Retina (tissue), 1 donor: ENCODE measurements at regions not wholly inside any gene's neighbourhood (a gene's known extent, or its start where the extent isn't known, plus 50 kb on each side); places are given as distances from the start of the nearest gene placed in this dataset.

Source experiments
- DNase-seq: peaks from one replicate; pipeline ENCODE4 v3.0.0-alpha.2; 2016

- no peak for DNase-seq
These were observed 116.7 kb upstream of the C10orf90 start for GRCh38 chr10:126787201-126787600.

DNA sequence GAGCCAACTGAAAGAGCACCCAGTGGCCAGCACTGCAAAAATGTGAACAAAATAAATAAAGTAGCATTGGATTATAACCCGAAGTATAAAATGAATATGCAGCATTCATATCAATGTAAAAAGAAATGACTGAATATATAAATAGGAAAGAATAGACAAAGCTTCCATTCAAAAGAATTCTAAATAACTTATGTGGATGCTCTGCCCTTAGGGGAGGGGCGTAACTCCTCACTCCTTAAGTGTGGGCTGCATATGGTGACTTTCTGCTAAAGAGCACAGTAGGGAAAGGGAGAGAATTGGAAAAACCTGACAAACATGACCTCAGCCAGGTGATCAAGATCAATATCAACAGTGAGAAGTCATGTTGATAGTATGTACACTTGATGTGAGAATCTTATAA is 109.9 kb upstream of the DOCK1 start:
- DNase-seq, result no peak

- DNase-seq, result no peak
These were observed 106.6 kb upstream of the DOCK1 start for GRCh38 chr10:126798649-126799048.

- no peak for DNase-seq
These were observed 101.8 kb upstream of the DOCK1 start for GRCh38 chr10:126803394-126803793.

- no peak for DNase-seq
These were observed 100.8 kb upstream of the DOCK1 start for GRCh38 chr10:126804396-126804795.

DNA sequence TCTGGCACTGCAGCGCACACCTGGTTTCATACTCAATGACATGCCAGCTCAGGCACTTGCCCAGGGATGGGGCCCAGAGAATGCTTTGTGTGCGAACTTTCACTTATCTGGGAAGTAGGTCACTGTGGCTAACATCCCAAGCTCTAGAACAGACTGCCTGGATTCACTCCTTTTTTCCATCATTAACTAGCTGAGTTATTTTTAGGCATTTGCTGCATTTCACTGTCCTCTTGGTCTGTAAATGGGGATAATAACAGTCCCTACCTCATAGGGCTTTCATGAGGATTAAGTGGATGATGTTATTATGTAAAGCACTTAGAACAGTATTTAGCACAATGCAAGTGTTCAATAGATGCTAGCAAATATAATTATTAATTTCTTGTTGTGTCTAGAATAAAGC is 98.7 kb upstream of the DOCK1 start:
- DNase-seq, result no peak

- DNase-seq, result no peak
These were observed 98.1 kb upstream of the DOCK1 start for GRCh38 chr10:126806991-126807702.

GRCh38 chr10:126808103-126808502 is 97.1 kb upstream of the DOCK1 start:
- no peak for DNase-seq

GRCh38 chr10:126813432-126813831 is 91.8 kb upstream of the DOCK1 start:
- no peak for DNase-seq

DNA sequence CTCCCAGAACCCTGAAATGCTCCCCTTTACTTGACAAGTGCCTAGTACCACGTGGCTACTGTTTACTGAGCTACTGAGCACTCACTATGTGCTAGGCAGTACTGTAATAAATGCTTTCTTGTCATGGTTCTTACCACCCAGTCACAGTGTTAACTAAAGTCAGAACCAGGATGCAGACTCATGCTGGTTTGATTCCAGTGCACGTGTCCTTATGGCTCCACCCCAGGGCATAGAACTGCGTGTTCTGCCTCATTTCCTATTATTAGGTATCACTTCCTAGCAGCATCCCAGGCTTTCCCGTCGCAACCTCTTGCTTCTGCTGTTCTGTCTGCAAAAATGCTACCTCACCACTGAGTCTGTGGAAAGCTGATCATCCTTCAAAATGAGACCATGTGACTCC is 71.7 kb upstream of the DOCK1 start:
- no peak for DNase-seq

DNA sequence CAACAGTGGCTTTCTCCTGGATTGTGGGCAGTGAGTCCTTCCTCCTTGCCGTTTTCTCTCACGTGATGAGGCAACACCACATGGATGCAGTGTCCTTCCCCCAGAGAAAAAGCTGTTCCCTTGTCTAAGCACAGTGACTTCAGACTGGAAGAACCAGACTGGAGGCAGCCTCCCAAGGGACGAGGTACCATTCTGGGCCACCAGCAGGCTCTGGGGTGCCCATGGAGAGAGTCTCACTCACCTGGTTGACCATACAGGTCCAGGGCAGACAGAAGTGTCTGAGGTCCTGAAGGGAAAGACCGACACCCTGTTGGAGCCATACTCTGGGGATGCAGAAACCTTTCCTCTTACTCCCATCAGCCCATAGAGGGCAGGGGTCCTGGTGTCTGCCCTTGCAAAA is 69.2 kb upstream of the DOCK1 start:
- DNase-seq, result no peak

DNA sequence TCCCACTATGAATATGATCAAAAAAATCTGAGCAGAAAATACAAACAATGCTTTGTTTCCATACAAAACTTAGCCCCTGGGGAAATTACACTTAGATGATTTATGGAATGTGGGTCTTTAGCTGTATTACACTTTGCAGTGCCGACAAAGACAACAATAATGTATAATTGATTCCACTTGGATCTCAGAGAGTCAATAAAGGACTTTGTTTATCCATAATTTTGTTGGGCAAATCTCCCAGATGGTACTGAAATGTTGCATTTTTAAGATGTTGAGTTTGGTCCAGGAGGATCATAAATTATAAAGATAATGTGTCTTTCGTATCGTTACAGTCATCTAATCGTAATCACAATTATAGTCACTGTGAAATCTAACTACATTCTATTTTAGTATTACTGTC is 66.9 kb upstream of the DOCK1 start:
- DNase-seq, result no peak

GRCh38 chr10:126839094-126839761 is 66.0 kb upstream of the DOCK1 start:
- DNase-seq, result no peak

- no peak for DNase-seq
These were observed 64.6 kb upstream of the DOCK1 start for GRCh38 chr10:126840576-126841135.

- no peak for DNase-seq
These were observed 63.8 kb upstream of the DOCK1 start for GRCh38 chr10:126841341-126841895.

DNA sequence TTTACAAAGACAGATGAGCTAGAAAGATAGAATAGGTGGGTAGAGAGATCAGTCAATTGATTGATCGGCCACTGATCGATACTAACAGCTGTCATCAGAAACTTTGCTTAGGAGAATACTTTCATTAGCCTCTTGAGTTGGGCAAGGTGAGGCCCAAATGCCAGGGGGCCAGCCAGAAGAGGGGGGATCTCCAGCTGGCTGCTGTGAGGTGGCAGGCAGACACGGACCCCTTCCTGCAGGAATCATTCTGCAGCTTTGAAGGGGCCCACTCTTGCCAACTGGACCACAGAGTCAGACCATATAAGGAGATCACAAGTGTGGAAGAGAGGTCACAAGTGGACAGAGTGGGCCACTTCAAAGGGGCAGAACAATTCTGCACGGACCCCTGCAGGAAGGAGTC is 62.9 kb upstream of the DOCK1 start:
- no peak for DNase-seq

GRCh38 chr10:126842836-126843235 is 62.4 kb upstream of the DOCK1 start:
- no peak for DNase-seq

- no peak for DNase-seq
These were observed 61.8 kb upstream of the DOCK1 start for GRCh38 chr10:126843299-126843934.

GRCh38 chr10:126844406-126844805 is 60.8 kb upstream of the DOCK1 start:
- DNase-seq, result no peak

GRCh38 chr10:126846469-126846868 is 58.8 kb upstream of the DOCK1 start:
- no peak for DNase-seq

- DNase-seq, result no peak
These were observed 58.3 kb upstream of the DOCK1 start for GRCh38 chr10:126846959-126847358.

DNA sequence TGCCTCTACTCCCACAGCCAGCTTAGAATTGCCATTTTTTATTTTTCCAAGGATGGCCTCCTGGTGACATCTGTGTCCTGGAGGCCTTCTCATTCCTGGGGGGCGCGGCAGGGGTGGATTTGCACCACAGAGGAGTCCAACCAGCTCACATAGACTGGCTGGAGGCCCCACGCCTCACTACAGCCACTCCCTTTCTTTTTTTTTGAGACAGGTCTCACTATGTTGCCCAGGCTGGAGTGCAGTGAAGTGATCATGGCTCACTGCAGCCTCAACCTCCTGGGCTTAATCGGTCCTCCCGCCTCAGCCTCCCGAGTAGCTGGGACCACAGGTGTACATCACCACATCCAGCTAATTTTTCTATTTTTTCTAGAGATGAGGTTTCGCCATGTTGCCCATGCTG is 57.6 kb upstream of the DOCK1 start:
- DNase-seq, result no peak

DNA sequence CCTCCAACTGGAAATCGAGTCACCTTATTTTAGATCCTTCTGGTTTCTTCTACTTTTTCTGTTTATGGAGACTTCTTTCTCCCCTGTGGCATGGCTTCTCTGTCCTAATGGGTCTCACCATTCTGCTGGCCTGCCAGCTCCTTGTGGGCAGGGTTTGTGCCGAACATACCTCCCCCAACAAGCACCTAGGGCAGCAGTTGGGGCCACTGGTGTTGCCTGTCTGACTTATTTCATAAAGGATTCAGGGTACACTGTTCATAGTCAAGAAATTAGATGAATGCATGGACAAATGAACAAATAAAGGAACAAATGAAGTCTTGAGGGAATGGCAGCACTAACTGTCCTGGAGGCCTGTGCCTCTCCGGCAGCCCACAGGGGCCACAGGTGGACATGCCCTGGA is 55.6 kb upstream of the DOCK1 start:
- no peak for DNase-seq
